ENCODE measurements at regions not wholly inside any gene's neighbourhood (a gene's known extent, or its start where the extent isn't known, plus 50 kb on each side); places are given as distances from the start of the nearest gene placed in this dataset.

GRCh38 chr15:47400603-47401002 is 316.7 kb upstream of the SEMA6D start:
- no peak for TF ChIP-seq RAD21 (IDR thresholded peaks at IDR 0.05; ENCODE audit: low read depth)
- no peak for TF ChIP-seq FOXM1 (IDR thresholded peaks at IDR 0.05; ENCODE audit: borderline replicate concordance, low read depth)
- TF ChIP-seq TCF12 (IDR thresholded peaks at IDR 0.05; ENCODE audit: low read depth): no peak
- no peak for TF ChIP-seq NFIC (IDR thresholded peaks at IDR 0.05)
- no peak for TF ChIP-seq CREB1 (IDR thresholded peaks at IDR 0.05; ENCODE audit: low read depth)
